Ureter (tissue), 1 donor: ENCODE measurements at regions not wholly inside any gene's neighbourhood (a gene's known extent, or its start where the extent isn't known, plus 50 kb on each side); places are given as distances from the start of the nearest gene placed in this dataset.

Experiments
- DNase-seq: peaks from one replicate; pipeline ENCODE4 v3.0.0-alpha.2; 2020; ENCODE audit warnings: low spot score
- donor health status: DM: yes; HTN: yes; CAD: no.

DNA sequence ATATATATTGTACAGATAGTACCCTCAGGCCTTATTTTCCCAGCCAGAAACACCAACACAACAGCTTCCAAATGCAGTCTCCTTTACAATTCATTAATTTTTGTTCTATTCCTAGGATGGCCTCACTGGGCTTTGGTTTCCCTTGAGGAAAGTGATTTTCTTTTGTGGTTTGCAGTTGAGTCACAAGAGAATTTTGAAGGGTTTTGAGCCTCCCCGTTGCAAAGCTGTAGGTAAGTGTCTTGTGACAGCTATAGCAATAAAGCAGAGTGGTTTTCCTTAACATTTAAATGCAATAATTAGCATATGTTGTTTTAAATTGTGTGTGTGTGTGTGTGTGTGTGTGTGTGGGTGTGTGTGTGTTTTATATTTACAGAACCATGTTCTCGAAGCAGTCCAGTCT, 54.1 kb upstream of the WDR17 start:
- no peak for DNase-seq

GRCh38 chr4:176013476-176014247, 52.0 kb upstream of the WDR17 start:
- DNase-seq, result no peak

DNA sequence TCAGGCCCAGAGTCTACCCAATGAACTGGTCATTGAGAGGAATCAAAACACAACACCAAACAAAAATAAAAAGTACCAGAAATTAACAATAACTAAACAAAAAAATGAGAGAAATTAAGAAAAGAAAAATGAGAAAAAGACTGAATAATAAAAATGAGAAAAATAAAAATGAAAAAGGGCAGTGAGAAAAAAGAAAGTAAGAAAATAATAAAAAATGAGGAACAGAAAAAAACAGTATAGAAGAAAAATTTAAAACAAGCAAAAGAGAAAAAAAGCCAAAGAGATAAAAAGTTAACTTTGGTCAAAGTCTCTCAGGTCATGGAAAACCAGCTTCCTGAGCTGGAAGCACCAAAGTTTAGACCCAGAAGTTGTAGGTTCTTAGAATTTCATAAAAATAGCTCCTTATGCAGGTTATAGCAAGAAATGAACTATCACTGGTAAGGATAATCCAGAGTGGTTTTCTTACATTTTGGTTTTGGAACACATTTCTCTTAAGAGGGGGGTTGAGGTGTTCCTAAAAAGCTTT, 51.0 kb upstream of the WDR17 start:
- no peak for DNase-seq
